ENCODE measurements at regions not wholly inside any gene's neighbourhood (a gene's known extent, or its start where the extent isn't known, plus 50 kb on each side); places are given as distances from the start of the nearest gene placed in this dataset.
"Not testable (repeated sequence)": the region's sequence is repeated elsewhere in the genome, so short reads cannot be mapped to it uniquely, and the experiment has no call there.

DNA sequence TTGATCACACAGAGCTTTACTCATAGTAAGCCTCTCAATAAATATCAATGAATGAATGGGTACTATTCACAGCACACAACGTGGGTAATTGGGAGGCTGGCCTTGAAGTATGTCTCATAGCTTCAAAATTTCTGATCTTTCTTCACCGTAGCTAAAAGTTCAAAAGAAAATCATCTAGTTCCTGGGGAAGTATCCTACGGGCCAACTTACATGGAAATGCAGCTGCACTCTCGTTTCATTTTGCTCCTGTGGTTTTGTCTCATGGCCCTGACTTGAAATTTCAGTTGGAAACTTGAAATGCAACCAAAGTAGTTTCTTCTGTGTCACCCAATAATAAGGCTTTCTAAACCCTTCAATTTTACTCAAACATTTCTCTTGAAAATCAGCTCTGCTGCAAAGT, 76.1 kb upstream of the CNIH3 start:
- DNase-seq = no peak

DNA sequence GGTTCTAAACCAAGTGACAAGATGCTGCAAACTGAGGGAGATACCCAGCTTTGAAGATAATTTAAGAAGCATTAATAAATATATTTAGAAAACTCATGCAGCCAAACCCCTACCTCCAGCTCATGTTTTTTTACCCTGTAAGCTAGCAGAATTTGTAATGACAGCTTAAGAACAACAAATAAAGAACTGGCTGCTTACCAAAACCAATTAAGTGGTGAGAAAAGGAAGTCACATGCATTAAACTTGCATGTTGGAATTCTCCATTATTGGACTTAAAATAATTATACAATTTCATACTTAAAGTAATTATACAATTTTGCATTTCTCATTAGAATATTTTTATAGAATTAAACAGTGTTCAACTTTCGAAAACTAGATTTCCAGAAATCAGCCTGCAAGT, 75.6 kb upstream of the CNIH3 start:
- no peak for DNase-seq

DNA sequence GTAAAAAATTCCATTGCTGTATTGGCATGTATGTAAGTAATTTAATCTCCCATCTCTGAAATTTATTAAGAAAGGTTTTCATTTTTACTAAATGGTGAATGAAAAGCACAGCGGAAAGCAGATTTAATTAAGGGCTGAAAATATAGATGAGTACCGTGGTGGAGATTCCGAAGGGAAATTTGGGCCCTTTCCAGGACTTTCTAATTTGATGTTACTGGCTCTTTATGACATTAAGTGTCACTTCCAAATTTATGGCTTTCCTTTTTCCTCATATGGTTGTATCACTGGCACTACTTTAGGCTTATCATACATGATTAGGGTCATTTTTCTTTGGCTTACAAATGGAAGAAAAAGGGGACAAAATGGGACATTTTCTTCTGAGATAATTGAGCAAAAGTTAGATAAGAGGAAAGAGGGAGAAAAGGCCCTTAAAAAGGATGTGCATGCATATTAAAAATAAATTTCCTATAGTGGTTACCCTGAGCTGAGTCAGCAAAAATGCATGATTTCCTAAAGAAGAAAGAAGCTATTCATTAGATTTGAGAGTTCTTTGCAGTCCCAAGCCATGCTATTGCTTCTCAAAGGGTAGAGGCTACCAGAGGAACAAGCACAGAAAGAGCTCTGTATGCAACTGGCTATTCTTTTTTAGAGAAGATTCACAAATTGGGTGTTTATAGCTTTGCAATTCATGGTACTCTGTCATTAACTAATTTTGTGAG, 74.9 kb upstream of the CNIH3 start:
- no peak for DNase-seq

DNA sequence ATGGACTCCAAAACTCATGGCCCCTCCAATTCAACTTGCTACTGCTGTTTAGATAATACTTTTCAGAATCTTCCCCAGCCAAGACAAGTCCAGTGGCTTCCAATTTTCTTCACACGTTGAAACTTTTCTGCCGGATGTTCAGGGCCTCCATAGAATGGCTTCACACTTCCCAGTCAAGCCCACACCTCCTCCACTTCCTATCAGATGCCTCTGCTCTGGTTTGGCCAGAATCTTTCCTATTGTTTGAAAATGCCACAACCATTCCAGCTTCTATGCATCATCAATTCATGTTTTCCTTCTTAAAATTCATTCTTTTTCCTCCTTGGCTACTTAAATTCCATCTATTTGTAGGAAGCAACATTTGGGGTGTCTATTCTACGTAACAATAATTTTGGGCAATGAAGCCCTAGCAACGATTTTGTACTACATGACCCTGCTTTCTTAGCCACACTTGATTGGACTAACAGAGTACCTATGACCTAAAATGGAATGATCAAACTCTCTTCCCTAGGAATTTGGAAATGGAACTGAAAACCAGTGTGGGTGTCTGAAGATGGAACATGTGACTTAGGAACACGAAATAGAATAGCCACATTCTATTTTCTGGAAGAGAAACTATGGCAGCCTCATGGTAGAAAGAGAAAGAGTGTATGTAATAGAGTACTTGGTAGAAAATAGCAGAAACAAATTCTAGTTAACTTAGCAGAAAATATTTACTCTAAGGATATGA, 74.1 kb upstream of the CNIH3 start:
- DNase-seq = no peak

DNA sequence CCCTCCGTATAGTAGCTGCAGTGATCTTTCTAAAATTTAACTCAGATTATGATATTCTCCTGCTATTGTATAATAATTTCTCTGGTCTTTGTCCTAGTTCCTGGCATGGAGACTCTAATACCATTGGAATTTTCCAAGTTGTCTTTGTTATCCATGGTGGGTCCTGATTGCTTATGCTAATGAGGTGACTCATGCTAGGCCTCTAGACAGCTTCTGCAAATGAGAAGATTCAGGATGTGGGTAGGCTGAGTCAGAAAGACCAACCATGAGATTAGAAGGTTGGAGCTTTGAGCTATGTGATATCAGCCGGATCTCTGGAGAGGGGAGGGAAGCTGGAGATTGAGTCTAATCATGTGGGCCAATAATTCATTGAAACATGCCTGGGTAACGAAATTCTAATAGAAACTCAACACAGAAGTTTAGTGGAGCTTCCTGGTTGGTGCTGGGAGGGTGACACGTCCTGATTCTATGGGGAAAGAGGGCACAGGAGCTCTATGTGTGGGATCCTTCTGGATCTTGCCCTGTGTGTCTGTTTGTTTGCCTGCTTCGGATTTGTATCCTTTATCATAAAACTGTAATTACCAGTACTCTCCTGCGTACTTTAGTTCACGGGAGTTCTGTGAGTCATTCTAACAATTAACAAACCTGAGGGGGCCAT, 73.2 kb upstream of the CNIH3 start:
- no peak for DNase-seq

DNA sequence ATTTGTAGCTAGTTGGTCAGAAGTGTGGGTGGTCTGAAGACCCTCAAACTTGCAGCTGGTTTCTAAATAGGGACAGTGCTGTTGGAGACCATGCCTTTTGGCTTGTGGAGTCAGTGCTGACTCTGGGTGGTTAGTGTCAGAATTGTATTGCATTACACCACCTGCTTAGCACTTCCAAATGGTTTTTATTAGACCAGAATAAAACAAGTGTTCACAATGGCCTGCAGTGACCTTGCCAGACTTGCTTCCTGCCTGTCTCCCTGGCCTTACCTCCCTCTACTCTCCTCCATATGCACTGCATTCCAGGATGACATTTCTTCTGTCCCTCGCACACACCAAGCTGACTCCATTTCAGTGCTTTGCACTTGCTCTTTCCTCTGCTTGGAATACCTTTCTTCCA, 72.7 kb upstream of the CNIH3 start:
- DNase-seq = no peak

DNA sequence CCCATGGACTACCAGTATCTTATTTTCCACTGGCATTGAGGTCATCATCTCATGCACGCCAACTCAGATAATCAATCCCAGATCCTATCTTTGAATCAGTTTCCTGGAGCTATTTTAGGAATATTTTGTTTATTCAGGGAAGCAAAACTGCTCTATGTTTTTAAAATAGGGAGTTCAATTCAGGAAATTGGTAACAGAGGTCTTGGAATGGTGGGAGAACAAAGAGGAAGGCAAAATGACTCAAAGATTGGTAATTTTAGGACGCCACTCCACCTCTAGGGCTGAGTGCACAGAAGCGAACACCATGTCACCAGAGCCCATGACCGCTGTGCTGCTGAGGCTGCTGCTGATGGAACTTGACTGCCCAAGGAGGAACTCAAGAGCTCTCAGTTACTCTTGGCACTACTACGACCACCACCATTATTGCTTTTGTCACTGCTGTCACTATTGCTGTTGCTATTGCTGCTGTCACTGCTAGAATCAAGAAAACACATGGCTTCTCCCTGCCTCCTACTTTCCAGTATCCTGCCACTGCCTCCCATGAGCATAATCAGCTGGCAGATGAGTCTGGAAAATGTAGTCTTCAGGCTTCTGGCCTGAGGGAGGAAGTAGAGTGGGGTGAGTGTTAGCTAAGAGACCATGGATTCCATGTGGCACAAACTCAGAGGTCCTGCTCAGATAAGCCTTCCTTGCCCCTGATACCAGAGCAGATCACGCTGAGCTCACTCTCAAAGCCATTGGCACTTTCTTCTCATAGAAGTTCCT, 71.6 kb upstream of the CNIH3 start:
- DNase-seq = no peak

DNA sequence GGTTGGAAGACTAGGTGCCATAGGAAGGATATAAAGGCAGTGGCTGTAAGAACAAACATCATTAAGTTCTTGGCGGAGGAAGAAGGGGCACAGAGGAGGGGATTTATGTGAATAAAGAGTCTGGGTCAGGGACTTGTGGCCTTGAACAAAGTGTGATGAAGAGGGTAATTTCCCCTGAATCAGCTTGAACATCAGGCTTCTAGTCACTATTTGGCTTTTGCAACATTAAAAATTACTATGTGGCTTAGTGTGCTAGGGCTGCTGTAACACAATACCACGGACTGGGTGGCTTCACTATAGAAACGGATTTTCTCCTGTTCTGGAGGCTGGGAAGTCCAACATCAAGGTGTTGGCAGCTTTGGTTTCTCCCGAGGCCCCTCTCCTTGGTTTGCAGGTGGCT, 70.5 kb upstream of the CNIH3 start:
- no peak for DNase-seq

DNA sequence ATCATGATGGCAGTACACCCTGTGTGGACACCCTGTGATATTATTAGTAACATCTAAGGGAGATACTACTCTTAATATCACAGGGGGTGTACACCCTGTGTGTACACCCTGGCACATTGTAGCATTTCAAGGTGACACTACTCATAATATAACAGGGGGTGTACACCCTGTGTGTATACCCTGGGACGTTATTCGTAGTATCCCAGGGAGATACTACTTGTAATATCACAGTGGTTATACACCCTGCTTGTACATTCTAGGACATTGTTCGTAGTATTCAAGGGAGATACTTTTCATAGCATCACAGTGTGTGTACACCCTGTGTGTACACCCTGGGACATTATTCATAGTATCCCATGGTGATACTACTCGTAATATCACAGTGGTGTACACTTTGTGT, 67.4 kb upstream of the CNIH3 start:
- DNase-seq = no peak

DNA sequence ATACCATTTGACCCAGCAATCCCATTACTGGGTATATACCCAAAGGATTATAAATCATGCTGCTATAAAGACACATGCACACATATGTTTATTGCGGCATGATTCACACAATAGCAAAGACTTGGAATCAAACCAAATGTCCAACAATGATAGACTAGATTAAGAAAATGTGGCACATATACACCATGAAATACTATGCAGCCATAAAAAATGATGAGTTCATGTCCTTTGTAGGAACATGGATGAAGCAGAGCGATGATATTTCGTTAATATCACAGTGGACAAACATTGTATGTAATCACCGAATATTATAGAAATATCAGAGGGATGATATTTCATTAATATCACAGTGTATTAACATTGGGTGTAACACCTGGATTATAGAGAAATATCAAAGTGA, 64.9 kb upstream of the CNIH3 start:
- not testable (repeated sequence) for DNase-seq

DNA sequence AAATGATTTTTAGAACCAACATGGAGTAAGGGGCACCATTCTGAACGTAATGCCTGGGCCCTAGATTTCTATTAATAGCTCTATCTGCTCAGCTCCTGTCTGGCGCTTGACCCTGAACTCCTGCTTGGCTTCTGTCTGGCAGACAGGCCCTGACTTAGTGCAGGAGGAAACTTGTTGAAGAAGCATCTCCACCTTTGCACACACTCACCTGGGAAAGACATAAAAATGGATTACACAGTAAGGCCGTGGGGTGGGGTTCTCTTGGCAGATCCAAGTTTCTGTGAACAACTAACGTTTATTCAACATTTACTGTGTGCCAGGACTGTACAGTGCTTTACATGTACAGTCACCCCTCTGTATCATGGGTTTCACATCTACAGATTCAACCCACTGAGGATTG, 62.1 kb upstream of the CNIH3 start:
- no peak for DNase-seq

DNA sequence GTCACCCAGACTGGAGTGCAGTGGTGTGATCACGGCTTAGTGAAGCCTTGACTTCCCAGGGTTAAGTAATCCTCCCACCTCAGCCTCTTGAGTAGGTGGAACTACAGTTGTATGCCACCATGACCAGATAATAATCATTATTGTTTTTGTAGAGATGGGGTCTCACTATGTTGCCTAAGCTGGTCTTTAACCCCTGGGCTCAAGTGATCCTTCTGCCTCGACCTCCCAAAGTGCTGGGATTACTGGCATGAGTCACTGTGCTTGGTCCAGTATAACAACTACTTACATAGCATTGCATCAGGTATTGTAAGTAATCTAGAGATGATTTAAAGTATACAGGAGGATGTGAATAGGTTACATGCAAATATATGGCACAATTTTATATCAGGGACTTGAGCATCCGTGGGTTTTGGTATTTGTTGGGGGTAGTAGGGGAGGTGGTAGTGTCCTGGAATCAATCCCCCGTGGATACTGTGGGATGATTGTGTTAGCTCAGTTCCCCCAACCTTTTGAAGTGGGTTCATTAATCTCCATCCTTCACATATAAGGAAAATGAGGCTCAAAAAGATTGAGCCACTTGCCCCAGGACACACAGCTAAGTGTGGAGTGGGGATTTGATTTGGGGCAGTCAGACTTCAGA, 61.4 kb upstream of the CNIH3 start:
- no peak for DNase-seq

DNA sequence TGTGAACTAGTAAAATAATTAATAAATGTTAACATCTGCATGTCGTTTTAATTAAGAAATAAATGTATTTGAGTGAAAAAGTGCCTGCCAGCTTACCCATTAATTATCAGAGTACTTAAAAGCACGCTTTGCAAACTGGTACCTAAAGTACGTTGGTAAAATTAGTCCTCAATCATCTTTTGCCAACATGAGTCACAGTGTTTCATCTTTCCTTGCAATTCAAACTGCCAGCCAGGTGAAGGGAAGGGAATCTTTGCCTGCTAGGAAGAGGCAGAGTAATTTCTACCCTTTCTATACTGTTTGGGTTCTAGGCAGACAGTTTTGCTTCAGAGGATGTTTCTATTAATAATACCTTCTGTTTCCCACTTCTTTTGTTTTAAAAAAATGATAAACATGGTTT, 57.2 kb upstream of the CNIH3 start:
- DNase-seq = no peak

DNA sequence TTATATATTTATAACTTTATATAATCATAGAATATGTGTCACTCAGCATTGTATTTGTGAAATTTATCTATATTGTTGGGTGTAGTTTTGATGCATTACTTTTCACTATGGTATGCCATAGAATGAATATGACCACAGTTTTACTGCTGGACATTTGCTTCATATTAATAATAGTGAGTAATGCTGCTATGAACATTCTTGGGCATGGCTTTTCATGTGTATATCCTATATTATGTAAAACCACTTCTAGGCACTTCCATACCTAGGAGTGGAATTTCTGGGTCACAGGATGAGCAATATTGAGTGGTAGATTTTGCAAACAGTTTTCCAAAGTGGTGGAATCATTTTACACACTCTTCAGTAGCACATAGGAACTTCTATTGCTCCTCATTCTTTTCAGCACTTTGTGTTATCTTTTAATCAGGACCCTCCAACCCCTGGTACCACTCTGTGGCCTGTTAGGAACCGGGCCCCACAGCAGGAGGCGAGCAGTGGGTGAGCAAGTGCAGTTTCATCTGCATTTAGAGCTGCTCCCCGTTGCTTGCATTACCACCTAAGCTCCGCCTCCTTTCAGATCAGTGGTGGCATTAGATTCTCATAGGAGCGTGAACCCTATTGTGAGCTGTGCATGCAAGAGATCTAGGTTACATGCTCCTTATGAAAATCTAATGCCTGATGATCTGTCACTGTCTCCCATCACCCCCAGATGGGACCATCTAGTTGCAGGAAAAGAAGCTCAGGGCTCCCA, 56.0 kb upstream of the CNIH3 start:
- no peak for DNase-seq

DNA sequence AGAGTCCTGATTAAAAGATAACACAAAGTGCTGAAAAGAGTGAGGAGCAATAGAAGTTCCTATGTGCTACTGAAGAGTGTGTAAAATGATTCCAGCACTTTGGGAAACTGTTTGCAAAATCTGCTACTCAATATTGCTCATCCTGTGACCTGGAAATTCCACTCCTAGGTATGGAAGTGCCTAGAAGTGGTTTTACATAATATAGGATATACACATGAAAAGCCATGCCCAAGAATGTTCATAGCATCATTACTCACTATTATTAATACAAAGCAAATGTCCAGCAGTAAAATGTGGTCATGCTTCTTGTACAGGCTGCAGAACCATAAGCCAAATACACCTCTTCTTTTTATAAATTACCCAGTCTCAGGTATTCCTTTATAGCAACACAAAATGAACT, 53.2 kb upstream of the CNIH3 start:
- not testable (repeated sequence) for DNase-seq

DNA sequence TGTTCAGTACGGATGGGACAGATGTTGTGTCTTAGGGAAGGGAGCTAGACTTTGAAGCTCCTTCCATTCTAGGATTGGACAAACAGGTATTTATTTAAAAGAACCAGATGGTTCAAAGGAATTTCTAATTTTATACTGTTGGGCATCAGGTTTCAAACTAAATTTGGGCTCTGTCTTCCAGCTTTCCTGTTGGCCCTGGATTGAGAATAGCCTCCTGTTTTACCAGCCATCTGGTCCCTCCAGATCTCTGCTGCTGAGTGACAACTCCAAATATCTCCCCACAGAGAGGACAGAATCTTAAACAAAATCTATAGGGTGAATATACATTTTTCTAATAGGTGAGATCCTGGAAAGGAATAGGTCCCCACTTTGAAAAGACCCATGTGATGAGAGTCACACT, 52.5 kb upstream of the CNIH3 start:
- DNase-seq = no peak

DNA sequence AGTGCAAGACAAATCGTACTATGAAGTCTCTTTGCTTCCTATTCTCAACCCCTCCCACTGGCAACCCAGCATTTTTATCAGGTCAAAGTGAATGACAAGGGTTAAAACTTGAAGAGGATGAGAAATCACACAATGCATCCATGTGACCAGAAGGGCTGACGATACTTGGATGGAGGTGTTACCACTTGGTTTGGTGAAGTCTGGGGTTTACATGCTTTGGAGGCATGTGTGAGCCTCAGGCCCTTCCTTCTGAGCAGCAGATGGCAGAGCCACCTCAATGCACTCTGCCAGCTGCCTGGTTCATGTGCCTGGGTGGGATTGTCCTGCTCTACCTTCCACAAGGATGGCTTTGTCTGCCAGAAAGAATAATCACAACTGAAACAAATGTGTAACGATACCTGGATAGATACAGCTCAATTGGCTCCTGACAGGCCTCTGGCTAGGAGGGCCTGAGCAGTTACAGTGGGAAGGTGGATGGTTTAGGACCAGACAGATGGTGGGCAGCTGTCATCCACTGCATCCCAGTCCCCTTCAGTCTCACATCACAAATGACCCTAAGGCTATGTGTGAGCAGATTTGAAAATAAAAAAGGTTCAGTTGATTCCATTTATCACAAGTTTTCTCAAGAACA, 51.5 kb upstream of the CNIH3 start:
- no peak for DNase-seq

DNA sequence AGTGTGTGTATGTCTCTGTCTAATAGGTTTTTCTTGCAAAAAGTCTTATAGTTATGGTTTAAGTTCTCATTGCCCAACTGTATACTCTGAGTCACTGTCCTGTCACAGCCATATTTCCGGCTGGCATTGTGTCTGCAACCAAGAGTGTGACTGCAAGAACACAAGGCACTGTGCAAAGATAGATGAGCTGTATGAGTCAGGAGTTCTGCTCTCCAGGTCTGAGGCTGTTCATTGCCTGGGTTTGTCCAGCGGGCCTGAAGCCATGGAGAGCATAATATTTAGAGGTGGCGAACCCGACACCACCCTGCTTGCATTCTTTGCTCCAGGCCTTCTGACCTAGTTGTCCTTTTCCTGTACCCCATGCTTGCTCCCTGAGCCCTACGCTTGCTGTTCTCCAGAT, 50.9 kb upstream of the CNIH3 start:
- no peak for DNase-seq

DNA sequence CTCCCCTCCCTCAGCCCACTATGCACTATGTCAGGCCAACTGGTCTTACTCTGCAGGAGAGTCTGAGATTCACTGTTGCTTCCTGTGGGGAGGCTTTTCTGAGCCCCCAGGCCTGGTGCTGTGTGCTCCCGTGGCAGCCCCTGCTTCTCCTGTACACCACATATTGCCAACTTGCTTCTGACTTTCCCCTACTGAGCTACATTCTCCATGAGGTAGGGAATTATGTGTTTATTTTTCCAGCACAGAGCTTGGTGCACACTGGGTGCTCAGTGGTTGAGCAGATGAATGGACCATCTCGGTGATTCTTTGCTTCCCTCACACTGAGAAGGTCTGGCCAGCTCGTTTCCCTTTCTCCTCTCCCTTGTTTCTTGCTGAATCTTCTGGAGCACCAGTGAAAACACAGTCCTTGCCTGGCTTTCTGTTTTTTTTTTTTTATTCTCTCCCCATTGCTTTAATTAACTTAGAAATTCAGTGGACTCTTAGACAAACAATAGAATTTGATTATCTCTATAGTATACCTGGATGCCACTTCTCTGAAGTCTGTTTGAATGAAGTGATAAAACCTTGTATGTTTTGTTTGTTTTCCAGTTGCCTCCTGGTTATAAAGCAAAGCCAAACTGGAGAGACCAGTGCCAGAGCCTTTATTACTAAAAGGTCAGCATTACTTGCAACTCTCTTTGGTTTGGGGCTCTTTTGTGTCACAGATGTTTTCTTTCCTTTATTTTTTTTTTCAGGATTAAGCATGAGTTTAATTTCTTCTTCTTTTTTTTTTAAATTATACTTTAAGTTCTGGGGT, 50.3 kb upstream of the CNIH3 start:
- DNase-seq = no peak

All from NCI-H187 treated with DMSO at 0.1 percent for 48 hours (cell line).